Fibroblast of skin of left biceps (primary cell): ENCODE measurements at regions not wholly inside any gene's neighbourhood (a gene's known extent, or its start where the extent isn't known, plus 50 kb on each side); places are given as distances from the start of the nearest gene placed in this dataset.

Source experiments
- DNase-seq, 2 experiments: peaks; one replicate each; pipeline ENCODE4 v3.0.0-alpha.2; 2013; ENCODE audit warnings: low read depth in 2 of 2

DNA sequence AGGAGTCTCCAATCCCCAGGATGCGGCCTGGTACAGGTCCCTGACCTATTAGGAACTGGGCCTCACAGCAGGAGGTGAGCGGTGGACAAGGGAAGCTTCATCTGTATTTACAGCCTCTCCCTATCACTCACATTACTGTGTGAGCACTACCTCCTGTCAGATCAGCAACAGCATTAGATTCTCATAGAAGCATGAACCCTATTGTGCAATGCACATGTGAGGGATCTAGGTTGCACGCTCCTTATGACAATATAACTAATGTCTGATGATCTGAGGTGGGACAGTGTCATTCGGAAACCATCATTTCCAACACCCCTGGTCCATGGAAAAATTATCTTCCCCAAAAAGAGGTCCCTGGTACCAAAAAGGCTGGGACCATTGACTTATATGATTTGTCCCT lies 1000.5 kb downstream of the FLRT2 start:
- DNase-seq, result no peak

DNA sequence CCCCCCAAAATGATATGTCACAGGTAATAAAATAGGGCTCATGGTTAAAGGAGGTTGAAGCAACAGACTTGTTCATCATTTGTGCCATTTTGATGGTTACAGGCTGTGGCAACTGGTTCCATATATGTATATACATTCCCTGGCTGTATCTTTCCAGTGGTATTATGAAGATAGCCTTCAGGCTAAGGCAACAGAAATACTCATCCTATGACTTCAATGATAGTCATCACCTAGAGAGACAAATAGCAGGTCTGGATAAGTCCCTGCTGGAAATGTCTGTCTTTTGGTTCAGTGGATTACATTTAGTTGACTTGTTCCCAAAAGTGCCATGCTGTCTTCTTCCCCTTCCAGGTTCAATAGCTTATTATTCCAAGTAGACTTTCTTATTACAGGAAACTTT lies 997.4 kb downstream of the FLRT2 start:
- no peak for DNase-seq

DNA sequence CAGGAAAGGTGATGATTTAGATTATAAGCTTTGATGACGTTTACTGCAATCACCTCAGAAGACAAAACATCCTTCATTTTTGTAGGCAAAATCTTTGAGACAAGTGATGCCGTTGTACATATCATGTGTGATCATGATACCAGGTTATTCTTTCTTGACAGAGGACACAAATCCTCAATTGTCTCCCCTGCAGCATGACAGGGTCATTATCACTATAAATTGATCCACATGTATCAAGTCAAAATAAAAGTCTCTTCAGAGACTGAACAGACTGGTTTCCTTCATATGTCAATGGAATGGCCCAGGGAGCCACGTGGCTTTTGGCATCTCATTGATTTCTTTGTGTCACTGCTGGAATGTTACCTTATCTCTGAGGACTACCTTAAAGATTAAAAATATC lies 995.7 kb downstream of the FLRT2 start:
- DNase-seq, result no peak

DNA sequence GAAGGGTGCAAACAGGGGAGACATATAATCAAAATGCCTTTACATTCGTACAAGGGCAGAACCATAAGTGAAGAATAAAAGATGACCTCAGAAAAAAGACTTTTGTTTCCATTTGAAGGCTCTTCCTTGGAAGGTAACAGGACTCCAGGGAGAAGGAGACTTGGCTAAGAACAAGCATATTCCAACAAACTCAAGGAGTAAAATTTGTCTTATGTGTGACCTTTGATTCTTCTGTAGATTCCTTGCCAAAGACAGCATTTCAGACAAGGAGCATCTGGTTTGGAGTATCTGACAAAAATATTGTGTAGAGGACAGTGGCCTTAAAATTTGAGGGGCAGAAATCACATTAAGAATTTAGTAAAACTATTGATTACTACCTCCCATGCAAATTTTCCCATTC lies 991.9 kb downstream of the FLRT2 start:
- peak in 1 of 2 experiments; percentile 9 for DNase-seq

DNA sequence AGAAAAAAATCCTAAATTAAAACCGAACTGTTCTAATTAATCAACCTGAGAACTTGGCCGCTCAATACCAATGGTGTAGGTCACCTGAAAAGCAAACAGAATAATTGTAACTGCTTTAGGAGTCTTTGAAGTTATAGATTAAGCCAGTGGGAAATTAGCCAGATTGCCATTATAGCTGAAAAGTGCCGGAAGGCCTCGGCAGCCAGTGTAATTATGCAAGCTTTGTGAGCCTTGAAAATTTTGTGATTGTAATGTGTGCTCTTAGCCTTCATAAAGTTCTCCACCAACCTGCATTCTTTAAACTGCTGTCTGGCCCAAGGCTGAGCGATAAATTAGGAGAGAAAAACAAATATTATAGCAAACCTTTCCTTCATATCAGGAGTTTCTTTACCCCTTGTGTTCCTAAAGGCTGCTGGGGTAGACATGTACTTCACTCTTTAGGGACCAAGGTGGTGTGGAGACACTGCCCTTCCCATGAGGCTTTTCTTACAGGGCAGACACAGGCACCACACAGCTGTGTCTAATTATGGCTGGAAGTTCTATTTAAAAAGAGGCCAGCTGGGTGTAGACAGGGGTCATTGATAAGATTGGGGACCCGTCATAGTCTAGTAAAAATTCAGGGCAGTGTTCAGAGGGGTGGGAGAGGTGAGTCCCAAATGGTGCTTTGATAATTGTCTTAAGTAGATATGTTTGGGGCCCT lies 991.2 kb downstream of the FLRT2 start:
- no peak for DNase-seq

DNA sequence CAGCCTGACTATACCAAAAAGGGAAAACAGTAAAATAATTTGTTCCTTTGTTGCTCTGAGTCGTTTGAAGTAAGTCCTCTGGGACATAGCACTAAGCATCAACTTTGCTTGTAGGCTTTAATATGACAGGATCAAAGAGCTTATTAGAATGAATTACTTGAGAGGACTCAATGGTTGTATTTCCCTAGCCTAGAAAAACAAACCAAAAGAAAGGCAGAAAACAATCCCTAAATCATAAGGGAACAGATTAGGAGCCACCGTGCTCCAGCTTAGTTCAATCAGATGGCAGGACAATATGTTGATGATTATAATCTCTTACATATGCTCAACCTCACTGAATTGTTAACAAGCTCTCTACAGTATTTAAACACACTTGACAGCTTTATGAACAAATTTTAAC lies 988.4 kb downstream of the FLRT2 start:
- no peak for DNase-seq

DNA sequence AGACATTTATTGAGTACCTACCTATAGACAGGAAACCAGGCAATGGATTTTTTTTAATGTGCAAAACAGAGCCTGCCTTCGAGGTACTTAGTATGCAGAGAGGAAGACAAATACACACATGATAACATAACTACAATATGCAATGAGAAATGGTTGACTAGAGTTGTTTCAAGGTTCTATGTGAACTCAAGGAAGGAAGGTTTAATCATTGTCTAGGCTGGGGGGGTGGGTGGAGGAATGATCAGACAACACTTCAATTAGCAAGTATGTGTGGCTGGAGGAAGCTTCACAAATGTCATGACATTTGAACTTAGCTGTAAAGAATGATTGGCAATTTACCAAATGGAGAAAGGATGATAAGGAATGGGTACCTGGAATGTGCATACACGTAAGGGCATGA lies 985.3 kb downstream of the FLRT2 start:
- DNase-seq, result no peak

DNA sequence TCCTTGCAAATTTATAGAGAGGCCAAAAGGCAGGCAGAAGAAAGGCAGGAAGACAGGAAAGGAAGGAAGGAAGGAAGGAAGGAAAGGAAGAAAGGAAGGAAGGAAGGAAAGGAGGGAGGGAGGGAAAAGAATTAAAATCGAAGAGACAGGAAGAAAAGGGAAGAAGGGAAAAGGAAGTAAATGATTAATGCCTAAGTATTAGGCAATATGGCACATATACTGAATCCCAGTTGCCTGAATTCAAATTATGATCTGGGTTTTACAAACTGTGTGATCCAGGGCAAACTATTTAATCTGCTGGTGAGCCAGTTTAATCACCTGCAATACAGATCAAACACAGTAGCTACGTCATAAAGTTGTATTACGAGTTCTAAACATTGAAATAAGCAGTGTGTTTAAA lies 983.6 kb downstream of the FLRT2 start:
- DNase-seq, result no peak

DNA sequence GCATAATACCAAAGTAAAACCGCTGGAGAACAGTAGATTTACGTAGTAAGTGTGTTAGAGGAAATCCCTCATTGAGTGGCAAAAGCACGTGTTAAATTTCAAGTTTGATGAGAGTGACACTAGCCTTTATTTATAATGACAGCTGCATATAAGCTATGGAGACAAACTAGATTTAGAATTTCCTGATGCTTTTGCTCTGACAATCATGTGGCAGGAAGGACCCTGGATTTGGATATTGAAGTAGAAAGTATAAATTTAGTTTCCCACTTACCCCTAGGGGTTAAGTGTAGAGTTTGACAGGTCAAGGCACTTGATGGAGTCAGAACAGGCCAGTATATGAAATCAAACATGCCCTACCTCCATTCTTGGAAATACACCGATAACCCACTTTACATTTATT lies 983.1 kb downstream of the FLRT2 start:
- no peak for DNase-seq

DNA sequence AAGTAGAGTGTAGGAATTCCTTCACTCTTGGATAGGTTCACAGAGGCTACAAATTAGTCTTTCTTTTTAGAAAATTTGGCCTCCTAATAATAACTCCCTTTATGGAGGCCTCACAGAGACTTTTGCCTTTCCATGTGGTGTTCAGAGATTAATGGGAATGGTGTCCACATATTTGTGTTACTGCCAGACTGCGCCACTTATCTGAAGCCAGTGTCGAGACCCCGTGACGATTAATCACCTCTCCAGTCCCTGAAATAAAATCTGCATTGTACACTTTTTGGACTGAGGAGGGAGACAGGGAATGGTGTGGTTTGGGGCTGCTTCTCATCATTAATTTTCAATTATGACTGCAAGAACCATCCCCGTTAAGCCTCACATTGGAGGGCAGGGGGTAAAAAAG lies 980.5 kb downstream of the FLRT2 start:
- DNase-seq, result no peak

DNA sequence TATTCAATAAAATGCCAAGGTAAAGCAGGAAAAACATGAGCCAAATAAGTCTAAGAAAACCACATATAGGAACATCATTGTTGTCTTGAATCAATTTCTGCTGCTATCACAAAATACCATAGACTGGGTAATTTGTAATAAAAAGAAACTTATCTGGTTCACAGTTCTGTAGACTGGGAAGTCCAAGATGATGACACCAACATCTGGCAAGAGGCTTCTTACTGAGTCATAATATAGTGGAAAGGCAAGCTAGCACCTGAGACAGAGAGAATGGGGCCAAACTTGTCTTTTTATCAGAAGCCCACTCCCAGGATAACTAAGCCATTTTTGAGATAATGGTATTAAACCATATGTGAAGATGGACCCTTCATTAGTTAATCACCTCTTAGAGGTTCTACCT lies 975.9 kb downstream of the FLRT2 start:
- no peak for DNase-seq

DNA sequence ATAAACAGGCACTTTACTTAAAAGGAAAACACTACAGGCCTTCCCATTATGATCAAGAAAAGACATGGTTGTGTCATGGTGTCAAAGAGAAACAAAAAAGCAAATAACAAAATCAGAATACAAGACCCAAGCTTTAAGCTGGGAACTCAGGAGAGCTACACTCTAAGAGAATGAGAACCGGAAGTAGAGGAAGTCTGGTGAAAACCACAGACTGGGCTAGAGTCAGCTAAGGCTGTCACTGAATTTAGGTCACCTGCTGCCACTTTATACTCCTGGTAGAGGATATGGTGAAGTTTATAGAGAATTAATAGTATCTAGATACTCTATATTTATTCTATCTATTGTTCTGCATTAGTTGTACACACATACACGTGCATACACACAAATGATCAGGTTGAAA lies 971.7 kb downstream of the FLRT2 start:
- DNase-seq, result no peak

DNA sequence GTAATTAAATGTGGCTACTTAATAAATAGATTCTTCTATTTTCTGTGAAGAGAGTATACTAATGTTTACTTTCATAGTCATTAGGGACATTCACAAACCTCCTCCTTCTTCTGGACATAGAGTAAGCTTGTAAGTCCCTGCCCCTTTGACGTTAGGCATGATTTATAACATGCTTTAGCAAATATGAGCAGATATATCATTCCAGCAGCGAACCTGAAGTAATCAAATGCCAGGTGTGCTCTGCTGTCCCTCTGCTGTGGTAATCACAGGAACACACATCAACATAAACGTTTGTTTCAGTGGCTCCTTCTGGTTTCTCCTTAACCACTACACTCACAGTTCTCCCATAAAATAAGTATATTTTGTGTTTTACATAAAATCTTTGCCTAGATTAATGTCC lies 961.8 kb downstream of the FLRT2 start:
- no peak for DNase-seq

DNA sequence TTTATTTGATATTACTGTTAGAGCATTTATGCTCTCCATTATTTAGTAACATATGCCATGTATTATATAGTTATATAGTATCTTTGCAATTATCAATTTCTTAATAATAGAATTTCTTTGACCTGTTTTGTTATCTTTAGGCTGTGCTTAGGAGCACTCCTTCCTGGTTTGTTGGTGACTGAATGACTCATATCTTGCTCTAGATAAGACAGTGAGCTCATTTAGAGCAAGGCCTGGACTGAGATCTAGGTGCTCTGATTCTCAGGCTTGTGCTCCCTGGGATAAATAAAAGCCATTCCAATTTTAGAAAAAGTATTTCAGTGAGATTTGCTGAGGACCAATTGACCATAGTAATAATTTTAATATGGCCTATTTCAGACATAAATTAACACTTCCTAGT lies 951.2 kb downstream of the FLRT2 start:
- no peak for DNase-seq

DNA sequence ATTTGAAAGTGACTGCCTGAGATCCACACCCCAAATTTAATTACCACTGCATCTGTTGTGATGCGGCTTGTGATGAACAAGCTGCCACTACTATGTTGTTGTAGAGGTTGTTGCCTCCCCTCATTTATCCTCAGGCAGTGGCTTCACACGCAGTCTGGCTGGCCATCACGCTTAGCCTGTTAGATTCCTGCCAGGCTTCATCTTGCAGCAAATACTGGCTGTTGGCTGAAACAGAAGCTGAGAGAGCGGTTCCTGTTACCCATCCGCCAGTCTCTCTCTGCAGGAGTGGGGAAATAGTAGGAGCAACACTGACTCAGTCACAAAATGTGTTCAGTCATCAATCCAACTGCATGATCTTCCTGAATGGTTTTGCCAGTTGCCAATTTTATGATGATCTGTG lies 934.4 kb downstream of the FLRT2 start:
- DNase-seq, result no peak

DNA sequence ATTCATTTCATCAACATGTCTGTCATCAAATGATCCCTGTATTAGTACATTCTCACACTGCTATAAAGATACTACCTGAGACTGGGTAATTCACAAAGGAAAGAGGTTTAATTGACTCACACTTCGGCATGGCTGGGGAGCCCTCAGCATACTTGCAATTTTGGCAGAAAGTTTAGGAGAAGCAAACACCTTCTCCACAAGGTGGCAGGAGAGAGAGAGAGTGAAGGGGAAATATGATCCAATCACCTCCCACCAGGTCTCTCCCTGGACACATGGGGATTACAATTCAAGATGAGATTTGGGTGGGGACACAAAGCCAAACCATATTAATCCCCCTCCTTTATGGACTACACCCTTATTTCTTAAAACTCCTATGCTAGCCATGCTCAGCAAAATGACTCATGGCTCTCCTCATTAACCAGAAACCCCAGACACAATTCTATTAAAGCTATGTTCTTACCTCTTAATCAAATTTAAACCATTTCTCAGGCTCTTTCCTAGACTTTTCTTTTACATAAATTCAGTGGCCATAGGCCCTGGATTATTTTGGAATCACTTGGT lies 932.3 kb downstream of the FLRT2 start:
- DNase-seq, result no peak

DNA sequence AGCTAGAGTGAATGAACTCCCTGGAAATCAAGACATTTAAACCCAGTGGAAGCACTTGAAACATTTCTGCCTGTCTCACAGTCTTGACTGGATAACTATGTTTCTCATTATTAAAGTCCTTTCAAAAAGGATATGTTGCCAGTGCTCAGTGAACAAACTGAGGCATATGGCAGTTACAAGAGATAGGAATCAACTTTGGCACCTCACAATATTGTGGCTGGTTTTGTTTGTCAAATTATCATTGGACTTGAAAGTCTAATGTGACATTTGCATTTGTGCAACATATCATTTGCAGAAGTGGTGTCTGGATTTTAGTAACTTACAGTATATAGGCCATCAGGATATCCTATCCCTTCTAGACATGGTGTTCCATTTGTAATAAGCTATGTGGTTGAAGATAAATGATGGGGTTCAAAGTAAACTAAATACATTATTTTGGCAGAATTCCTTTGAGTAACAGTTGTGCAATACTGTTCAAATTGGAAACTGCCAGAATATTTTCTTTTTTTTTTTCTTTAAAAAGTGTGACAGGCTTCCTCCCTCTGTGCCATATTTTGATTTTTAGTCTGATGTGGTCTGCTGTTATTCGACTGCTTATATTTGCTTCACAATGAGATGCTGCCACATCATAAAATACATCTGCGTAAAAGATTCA lies 927.7 kb downstream of the FLRT2 start:
- no peak for DNase-seq

DNA sequence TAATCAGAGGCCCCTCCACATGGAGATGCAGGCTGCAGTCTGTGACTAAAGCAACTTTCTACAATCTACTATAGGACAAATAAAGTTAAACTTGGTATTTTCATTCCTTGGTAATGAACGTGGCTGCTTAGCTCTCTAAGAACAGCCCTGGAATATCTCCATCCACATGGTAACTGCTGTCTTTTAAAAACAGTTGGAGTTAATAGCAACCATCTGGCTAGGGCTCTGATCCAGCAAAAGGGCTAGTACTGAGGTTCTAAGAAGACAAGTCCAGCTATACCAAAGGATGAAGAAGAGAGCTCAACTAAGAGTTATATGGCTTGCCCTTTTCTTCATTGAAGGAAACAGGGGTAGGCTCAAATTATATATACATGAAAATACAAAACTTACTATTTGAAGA lies 920.1 kb downstream of the FLRT2 start:
- DNase-seq, result peak; percentile 16 to 26

DNA sequence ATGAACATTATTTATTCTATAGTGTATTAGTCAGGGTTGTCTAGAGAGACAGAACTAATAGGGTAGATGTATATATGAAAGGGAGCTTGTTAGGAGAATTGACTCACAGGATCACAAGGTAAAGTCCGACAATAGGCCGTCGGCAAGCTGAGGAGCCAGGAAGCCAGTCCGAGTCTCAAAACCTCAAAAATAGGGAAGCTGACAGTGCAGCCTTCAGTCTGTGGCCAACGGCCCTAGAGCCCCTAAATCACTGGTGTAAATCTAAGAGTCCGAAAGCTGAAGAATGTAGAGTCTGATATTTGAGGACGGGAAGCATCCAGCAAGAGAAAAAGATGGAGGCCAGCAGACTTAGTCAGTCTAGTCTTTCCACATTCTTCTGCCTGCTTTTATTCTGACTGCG lies 912.2 kb downstream of the FLRT2 start:
- no peak for DNase-seq

DNA sequence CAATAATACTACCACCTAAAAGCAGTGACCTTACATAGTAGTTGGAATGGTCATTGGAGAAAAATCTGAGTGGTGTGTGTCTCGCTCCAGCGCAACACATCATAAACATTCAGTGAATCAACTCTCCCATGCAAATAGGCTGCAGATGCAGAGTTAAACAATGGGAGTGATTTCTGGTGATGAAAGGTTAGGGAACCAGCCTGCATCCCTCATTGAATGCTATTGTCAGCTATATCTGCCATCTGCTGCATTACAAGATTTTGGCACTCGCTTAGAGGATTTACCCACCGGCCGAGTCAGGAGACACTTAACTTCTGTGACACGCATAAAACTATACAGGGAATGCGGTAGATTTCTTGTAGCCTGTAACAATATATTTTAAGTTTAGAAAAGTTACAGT lies 900.9 kb downstream of the FLRT2 start:
- peak in 1 of 2 experiments; percentile 3 for DNase-seq

DNA sequence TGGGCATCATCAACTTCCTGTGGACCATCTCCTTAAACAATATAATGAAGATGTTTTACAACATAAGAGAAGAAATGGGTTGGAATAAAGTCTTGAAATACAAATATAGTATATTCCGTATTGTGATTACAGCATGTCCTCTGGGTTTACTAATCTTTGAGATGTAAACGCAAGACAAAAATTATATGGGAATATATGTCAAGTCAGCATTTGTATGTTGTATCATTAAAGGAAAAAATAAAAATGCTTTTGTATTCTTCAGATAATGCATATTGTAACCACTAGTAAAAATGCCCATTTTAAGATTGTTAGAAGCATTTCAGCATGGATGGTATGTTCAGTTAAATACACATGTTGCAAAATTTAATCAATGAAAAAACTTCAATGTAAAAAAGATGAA lies 893.3 kb downstream of the FLRT2 start:
- DNase-seq, result no peak

DNA sequence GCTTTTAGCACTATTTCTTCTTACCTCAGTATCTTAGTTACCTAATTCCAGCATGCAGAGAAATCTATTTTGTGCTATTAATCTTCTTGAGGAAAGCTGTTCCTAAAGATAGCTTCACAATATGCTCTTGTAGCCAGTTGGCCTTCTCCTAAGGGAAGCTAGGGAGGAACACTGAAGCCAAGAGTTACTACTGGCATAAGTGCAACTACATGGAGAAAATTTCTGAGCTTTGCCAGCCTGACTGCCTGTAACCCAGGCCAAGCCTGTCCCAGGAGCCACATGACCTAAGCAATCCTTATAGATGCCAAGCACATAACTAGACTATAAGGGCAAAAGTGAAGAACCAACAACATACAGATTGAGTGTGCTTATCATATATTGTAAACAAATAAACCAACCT lies 890.2 kb downstream of the FLRT2 start:
- no peak for DNase-seq

DNA sequence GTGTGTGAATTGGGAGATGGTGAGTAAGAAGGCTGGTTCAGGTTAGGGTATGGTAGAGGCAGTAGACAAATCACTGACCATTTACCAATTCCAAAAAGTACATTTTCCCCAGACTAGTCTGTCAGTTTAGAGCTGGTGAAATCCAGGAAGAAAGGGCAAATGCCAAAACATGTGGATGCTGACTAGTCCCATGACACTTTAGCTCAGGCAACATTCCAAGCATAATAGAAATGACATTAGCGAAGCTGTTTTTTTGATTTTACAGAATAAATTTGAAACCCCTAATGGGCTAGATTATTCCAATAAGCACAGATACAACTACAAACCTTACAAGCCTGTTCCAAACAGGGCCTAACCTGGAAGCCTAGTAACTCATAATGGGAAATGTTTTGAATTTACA lies 884.2 kb downstream of the FLRT2 start:
- DNase-seq, result no peak
